ENCODE measurements at regions not wholly inside any gene's neighbourhood (a gene's known extent, or its start where the extent isn't known, plus 50 kb on each side); places are given as distances from the start of the nearest gene placed in this dataset.

DNA sequence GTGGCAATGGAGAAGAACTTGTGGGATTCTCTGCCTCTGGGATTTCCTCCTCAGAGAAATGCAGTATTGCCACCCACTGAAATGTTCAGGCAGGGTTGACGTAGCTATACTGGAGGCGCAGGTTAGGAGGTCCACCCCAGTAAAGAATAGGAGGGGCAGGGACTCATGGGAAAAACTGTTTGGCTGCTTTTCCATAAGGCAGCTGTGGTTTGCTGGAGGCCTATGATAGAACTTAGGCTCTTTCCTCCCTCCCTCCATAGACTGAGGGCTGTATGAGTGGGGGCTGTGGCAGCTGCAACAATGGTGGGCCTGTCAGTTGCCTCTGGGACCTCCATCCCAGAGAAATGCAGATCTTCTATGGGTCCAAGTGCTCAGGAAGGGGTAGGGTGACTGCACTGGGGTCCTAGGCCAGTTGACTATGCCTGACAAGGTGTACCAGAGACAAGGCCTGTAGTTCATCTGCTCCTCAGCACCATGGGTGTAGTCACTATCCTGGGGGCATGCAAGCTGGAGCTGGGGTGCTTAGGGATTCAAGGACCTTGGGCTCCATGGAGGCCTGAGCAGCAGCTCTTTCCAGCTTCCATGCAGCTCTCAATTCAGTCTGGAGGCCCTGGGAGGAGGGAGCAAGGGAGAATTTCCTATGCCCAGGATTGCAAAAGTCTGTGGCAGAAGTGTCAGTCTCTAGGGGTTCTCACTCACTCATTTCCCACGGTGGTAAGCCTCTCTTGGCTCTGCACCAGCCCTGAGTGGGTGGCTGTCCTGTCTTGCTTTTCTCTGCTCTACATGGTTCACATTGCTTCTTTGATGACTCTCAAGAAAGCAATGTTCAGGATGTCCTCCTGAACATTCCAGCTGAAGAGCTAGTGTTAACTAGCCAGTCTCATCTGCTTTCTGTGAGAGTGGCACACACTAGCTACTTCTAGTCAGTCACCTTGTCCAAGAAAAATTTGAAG, 353.0 kb downstream of the IDS start:
- TF ChIP-seq, protein P1, sequence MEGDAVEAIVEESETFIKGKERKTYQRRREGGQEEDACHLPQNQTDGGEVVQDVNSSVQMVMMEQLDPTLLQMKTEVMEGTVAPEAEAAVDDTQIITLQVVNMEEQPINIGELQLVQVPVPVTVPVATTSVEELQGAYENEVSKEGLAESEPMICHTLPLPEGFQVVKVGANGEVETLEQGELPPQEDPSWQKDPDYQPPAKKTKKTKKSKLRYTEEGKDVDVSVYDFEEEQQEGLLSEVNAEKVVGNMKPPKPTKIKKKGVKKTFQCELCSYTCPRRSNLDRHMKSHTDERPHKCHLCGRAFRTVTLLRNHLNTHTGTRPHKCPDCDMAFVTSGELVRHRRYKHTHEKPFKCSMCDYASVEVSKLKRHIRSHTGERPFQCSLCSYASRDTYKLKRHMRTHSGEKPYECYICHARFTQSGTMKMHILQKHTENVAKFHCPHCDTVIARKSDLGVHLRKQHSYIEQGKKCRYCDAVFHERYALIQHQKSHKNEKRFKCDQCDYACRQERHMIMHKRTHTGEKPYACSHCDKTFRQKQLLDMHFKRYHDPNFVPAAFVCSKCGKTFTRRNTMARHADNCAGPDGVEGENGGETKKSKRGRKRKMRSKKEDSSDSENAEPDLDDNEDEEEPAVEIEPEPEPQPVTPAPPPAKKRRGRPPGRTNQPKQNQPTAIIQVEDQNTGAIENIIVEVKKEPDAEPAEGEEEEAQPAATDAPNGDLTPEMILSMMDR (IDR thresholded peaks at IDR 0.05): no peak
- no peak for TF ChIP-seq POLR2A (IDR thresholded peaks at IDR 0.05)
- Histone ChIP-seq H3K9me3 (replicated peaks in 1 of 3) (no peaks in the 10 kb centered on the region), H3K27me3 (no peaks in the 10 kb centered on the region), H3K27ac (no peak overlapping the region), H3K4me1 (replicated peaks in 1 of 2) (no peaks in the 10 kb centered on the region), H3K36me3 (replicated peaks in 1 of 2) (no peaks in the 10 kb centered on the region), H3K4me3 (no peak overlapping the region)
- 43 to 73% (median 56%) methylated on average over 1 to 3 of the region's 3 CpGs for WGBS, 4 donors
- no peak for DNase-seq
- intact Hi-C loops (cut with DNase I): no loop called here

DNA sequence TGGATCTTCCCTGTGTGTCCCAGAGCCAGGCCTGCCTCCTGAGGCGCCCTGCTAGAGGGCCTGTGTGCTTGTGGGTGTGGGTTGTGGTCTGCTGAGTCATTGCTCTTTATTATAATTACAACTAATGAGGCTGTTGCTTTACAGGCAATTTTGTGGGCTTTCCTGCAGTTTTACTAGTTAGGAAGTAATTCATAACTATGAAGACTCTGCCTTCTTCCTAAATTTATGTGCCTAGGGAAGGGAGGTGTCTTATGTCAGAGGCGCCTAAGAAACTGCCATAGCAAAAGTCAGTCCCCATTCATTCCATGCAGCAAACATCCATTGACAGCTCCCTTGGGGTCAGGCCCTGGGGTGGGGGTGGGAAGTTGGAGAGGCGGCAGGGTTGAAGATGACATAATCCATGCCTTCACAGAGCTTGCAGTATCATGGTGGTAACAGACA, 359.2 kb downstream of the IDS start:
- Histone ChIP-seq H3K4me1 (replicated peaks in 1 of 2) (no peaks in the 10 kb centered on the region), H3K27me3 (no peaks in the 10 kb centered on the region), H3K27ac (no peak overlapping the region), H3K9me3 (replicated peaks in 1 of 3) (no peaks in the 10 kb centered on the region), H3K4me3 (no peak overlapping the region), H3K36me3 (replicated peaks in 1 of 2) (no peaks in the 10 kb centered on the region)
- no peak for TF ChIP-seq POLR2A (IDR thresholded peaks at IDR 0.05)
- TF ChIP-seq, protein P1 (IDR thresholded peaks at IDR 0.05): no peak
- 41 to 67% (median 60%) methylated on average over 2 to 3 of the region's 3 CpGs for WGBS, 4 donors
- intact Hi-C loops (cut with DNase I): no loop called here
- DNase-seq: no peak

DNA sequence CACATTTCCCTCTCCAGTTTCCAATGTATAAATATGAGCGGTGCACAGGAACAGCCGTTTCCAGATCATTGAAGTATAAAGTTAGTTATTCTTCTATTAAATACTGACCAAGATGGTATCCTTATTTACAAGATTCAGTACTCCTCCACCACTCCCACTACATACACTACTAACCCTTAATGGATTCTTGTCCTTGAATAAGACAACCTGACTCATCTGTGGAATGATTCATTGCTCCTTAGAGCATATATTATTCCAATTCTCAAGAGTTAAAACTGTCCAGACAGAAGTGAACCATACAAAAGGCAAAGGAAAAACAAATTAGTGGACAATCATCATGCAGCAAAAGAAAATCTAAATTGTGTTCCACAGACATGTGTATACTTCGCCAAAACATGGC, 373.3 kb downstream of the IDS start:
- no peak overlapping the region for H3K27ac ChIP-seq
- no peak for TF ChIP-seq POLR2A (IDR thresholded peaks at IDR 0.05)
- TF ChIP-seq, protein P1 (IDR thresholded peaks at IDR 0.05): no peak
- H3K4me3 ChIP-seq: no peak overlapping the region
- WGBS, 4 donors: 72 to 81% (median 78%) methylated on average over 3 of the region's 3 CpGs
- H3K9me3 ChIP-seq (replicated peaks in 1 of 3): no peaks in the 10 kb centered on the region
- H3K27me3 ChIP-seq: no peaks in the 10 kb centered on the region
- no peaks in the 10 kb centered on the region for H3K36me3 ChIP-seq (replicated peaks in 1 of 2)
- H3K4me1 ChIP-seq (replicated peaks in 1 of 2): no peaks in the 10 kb centered on the region
- DNase-seq: no peak
- intact Hi-C loops (cut with DNase I): no loop called here

DNA sequence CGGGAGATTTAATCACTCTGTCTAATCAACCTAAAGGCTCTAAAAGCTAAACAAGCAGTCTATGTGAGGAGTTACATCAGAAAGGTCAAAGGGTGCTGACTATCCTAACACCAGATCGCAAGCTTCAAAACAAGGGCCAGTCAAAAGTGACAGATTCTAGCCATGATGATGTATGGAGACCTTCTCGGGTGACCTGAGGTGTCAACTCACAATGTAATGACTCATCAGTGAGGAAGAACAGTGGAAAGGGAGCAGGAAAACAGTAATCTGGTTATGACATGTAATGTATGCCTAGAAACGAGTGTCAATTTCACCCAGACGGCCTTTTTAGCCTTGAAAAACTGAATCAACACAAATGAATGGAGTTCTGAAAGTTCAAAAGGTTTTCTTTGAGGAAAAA, 375.3 kb downstream of the IDS start:
- no peak for DNase-seq
- Histone ChIP-seq H3K27ac (no peak overlapping the region), H3K27me3 (no peaks in the 10 kb centered on the region), H3K9me3 (replicated peaks in 1 of 3) (no peaks in the 10 kb centered on the region), H3K4me1 (replicated peaks in 1 of 2) (no peaks in the 10 kb centered on the region), H3K4me3 (no peak overlapping the region), H3K36me3 (replicated peaks in 1 of 2) (no peaks in the 10 kb centered on the region)
- WGBS, 4 donors: 35 to 38% (median 37%) methylated on average over 5 of the region's 5 CpGs
- TF ChIP-seq, protein P1 (IDR thresholded peaks at IDR 0.05): no peak
- no peak for TF ChIP-seq POLR2A (IDR thresholded peaks at IDR 0.05)
- intact Hi-C loops (cut with DNase I): no loop called here
